Left ventricle myocardium inferior (tissue), 1 donor: ENCODE measurements at regions not wholly inside any gene's neighbourhood (a gene's known extent, or its start where the extent isn't known, plus 50 kb on each side); places are given as distances from the start of the nearest gene placed in this dataset.

ENCODE experiments used
- DNase-seq: peaks from one replicate; pipeline ENCODE4 v3.0.0-alpha.2; 2020
- H3K27ac ChIP-seq: fragments of 200-600 bp; replicated peaks from 2 replicates; pipeline ENCODE4 v1.8.0; 2021
- H3K27me3 ChIP-seq: fragments of 200-600 bp; 2 replicates; pipeline ENCODE4 v1.8.0; 2021; ENCODE audit warnings: low read depth
- H3K36me3 ChIP-seq: fragments of 200-600 bp; 2 replicates; pipeline ENCODE4 v1.8.0; 2021
- H3K4me1 ChIP-seq: fragments of 200-600 bp; 2 replicates; pipeline ENCODE4 v1.8.0; 2021
- H3K4me3 ChIP-seq: fragments of 200-600 bp; 2 replicates; pipeline ENCODE4 v1.8.0; 2021; ENCODE audit warnings: mild to moderate bottlenecking, moderate library complexity
- H3K9me3 ChIP-seq: fragments of 200-600 bp; replicated peaks from 2 replicates; pipeline ENCODE4 v1.8.0; 2021
- intact Hi-C: fragments of 100-400 bp; cut with micrococcal nuclease; formaldehyde crosslinking; loops from one replicate; pipeline ENCODE4 v1.11.0; 2022
- TF ChIP-seq, protein P1 (sequence below): fragments of 200-600 bp; IDR thresholded peaks from 2 replicates; pipeline ENCODE4 v1.8.0; 2021; ENCODE audit warnings: antibody characterized with exemption, mild to moderate bottlenecking, borderline replicate concordance
- donor health status: DM: no; HTN: yes; CAD: no; lungs with severe emphysema.

DNA sequence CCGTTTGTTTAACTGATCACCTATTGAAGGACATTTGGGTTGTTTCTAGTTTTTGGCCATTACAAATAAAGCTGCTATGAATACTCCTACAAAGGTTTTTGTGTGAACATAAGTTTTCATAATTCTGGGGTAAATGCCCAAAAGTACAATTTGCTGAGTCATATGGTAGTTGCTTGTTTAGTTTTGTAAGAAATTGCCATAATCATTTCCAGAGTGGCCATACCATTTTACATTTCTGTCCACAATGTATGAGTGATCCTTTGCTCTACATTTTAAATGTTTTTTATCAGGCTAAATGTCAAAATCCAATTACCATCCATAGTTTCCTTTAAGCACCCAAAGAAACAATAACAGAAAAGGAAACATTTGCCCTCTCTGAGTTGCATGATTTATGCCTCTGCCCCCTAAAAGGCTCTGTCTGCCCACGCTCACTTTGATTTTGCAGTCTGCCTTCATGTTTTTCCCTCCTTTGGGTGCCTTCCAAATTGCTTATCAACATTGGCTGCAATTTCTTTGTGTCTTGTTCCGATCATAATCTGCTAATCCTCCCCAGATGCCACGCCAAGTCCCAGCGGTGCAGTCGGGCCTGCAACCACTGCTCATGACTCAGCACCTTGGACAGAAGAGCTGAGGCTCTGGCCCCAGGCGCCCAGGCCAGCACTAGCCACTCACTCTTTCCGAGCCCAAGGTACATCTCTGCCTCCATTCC lies 339.2 kb downstream of the PIK3R1 start:
- peak; percentile 29 for DNase-seq
- no peaks in the 10 kb centered on the region for H3K27me3 ChIP-seq
- intact Hi-C loops = no loop called here
- H3K36me3 ChIP-seq = no peaks in the 10 kb centered on the region
- no peak overlapping the region for H3K27ac ChIP-seq
- TF ChIP-seq, protein P1, sequence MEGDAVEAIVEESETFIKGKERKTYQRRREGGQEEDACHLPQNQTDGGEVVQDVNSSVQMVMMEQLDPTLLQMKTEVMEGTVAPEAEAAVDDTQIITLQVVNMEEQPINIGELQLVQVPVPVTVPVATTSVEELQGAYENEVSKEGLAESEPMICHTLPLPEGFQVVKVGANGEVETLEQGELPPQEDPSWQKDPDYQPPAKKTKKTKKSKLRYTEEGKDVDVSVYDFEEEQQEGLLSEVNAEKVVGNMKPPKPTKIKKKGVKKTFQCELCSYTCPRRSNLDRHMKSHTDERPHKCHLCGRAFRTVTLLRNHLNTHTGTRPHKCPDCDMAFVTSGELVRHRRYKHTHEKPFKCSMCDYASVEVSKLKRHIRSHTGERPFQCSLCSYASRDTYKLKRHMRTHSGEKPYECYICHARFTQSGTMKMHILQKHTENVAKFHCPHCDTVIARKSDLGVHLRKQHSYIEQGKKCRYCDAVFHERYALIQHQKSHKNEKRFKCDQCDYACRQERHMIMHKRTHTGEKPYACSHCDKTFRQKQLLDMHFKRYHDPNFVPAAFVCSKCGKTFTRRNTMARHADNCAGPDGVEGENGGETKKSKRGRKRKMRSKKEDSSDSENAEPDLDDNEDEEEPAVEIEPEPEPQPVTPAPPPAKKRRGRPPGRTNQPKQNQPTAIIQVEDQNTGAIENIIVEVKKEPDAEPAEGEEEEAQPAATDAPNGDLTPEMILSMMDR = no peak
- no peak overlapping the region for H3K4me3 ChIP-seq
- H3K9me3 ChIP-seq = peaks cover 6% of the 10 kb centered on the region
- no peaks in the 10 kb centered on the region for H3K4me1 ChIP-seq

DNA sequence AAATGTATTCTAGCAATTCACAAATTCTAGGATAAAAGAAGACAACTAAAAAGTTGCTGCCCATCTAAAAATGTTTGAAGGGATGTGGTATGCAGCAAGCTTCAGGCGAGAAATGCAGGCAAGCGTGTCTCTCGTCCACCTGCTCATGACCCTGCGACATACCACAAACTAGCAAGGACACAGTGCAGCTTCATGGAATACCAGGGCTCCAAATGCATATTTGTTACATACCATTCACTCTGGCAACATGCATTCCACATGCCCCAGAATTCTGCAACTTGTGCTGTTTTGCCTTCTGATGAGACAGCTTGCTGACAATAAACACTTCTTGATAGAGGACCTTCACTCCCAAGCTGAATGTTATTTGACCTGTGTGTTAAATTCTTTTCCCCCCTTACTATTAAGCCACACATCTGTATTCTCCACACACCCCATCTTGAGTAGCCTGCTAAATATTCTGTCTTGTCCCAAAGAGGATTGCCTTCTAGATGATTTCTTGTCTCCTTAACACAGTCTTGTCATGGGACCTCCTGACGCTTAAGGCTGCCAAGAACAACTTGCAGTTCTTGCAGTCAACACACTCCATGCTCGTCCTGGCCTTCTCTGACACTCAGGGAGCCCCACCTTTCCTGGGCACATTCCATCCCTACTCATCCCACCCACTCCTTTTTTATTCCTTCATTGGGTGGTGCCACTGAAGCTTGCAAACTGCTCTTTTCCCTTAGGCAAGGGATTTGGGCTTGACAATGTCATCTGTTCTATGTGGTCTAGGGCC lies 340.5 kb downstream of the PIK3R1 start:
- no peaks in the 10 kb centered on the region for H3K36me3 ChIP-seq
- intact Hi-C loops = no loop called here
- TF ChIP-seq, protein P1 = no peak
- peaks cover 6% of the 10 kb centered on the region for H3K9me3 ChIP-seq
- H3K4me1 ChIP-seq = no peaks in the 10 kb centered on the region
- DNase-seq = no peak
- H3K27me3 ChIP-seq = no peaks in the 10 kb centered on the region
- no peak overlapping the region for H3K27ac ChIP-seq
- H3K4me3 ChIP-seq = no peak overlapping the region

DNA sequence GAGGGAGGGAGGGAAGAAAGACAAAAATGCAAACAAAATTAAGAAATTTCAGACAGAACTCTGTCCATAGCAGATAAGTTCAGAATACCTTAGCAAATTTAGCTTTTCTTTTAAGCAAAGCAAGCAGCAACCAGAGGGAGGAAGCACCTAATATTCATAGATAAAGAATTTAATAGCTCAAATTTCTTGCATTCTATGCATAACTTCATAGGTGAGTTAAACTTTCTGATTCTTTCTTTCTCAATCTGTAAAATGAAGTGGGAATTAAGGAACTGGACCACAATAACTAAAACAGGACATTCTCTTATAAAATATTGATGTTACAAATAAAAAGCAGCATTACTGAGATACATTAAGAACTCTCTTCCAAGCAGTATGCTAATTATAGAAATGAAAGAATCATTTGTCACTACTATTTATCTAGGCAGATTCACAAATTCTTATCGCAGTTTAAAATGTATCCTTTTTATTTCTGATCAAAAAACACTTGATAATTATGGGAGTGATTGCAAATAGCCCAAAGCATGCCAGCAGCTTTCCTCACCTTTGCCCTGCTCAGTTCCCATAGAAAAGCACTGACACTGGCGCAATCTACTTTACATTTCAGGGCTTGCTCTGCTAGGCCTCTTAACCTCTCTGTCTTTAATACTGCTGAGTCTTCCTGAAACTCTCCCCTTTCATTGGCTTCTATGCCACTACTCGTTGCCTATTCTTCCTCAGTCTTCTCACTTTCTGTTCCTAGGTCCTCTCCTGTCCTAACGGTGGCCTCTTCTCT lies 341.8 kb downstream of the PIK3R1 start:
- Histone ChIP-seq H3K27me3 (no peaks in the 10 kb centered on the region), H3K4me3 (no peak overlapping the region), H3K4me1 (peaks cover 6% of the 10 kb centered on the region), H3K9me3 (peaks cover 6% of the 10 kb centered on the region), H3K36me3 (no peaks in the 10 kb centered on the region), H3K27ac (no peak overlapping the region)
- TF ChIP-seq, protein P1 = no peak
- no peak for DNase-seq
- intact Hi-C loops = no loop called here

DNA sequence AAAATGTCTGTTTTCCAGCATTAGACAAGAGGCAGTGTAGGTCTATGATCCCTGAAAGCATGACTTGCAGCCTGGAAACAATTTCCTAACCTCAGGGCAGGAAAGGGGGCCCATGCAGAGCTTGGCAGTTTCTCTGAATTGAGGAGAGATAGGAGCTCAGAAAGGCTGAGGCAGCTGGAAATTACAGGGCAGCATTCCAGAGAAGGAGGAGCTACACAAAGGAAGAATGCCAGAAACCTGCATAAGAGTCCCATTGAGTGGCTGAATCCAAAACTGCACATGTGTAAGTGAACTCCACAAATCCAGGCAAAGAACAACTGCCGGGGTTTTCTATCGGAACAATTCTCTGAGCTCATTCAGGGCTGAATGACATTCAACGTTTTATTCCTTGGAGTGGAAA lies 346.8 kb downstream of the PIK3R1 start:
- no peak overlapping the region for H3K4me3 ChIP-seq
- DNase-seq = no peak
- peaks cover 9% of the 10 kb centered on the region for H3K4me1 ChIP-seq
- no peaks in the 10 kb centered on the region for H3K27me3 ChIP-seq
- H3K9me3 ChIP-seq = peaks cover 31% of the 10 kb centered on the region
- TF ChIP-seq, protein P1 = no peak
- intact Hi-C loops = no loop called here
- H3K36me3 ChIP-seq = no peaks in the 10 kb centered on the region
- H3K27ac ChIP-seq = no peak overlapping the region

DNA sequence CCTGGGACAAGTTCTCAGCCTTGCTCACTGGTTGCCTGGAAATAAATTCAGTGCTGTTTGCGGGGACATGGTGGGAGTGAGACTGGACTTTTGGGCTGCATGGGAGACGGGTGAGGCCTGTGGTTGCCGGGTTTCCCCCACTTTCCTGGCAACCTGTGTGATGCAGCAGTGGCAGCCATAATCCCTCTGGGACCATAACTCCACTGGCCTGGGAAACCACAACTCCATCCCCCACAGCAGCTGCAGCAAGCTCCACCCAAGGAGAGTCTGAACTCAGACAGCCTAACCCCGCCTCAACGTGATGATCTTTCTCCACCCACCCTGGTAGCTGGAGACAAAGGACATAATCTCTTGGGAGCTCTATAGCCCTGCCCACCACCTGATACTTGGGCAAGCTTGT lies 349.9 kb downstream of the PIK3R1 start:
- H3K36me3 ChIP-seq = no peaks in the 10 kb centered on the region
- TF ChIP-seq, protein P1 = no peak
- H3K27ac ChIP-seq = no peak overlapping the region
- peaks cover 9% of the 10 kb centered on the region for H3K4me1 ChIP-seq
- H3K27me3 ChIP-seq = no peaks in the 10 kb centered on the region
- DNase-seq = no peak
- no peak overlapping the region for H3K4me3 ChIP-seq
- intact Hi-C loops = no loop called here
- peaks cover 32% of the 10 kb centered on the region for H3K9me3 ChIP-seq
